OCI-LY7 (cell line): ENCODE measurements at regions not wholly inside any gene's neighbourhood (a gene's known extent, or its start where the extent isn't known, plus 50 kb on each side); places are given as distances from the start of the nearest gene placed in this dataset.

Source experiments
- BruUV-seq: library from RNA; stranded (reverse); fragments of 400-500 nt; replicated peaks from 2 replicates; lab custom pipeline; 2021; lab: Mats Ljungman, UMichigan
- CTCF ChIA-PET: fragments of 300-600 bp; sonication (Branson Sonifier 250); formaldehyde crosslinking; loops from one replicate; lab custom pipeline; 2022; ENCODE audit warnings: antibody characterized with exemption; ENCODE audit not compliant: unreplicated experiment; lab: Charles Lee
- POLR2A ChIA-PET: fragments of 300-600 bp; sonication (Branson Sonifier 250); formaldehyde crosslinking; loops from one replicate; lab custom pipeline; 2022; ENCODE audit warnings: antibody characterized with exemption; lab: Charles Lee
- DNase-seq: peaks from one replicate; pipeline ENCODE4 v3.0.0-alpha.2; 2015; ENCODE audit warnings: low spot score
- H2AFZ ChIP-seq: fragments of 200-600 bp; sonication (generic), shearing (Covaris generic); 2 replicates; pipeline ENCODE4 v1.6.1; 2014; ENCODE audit warnings: mild to moderate bottlenecking, antibody characterized with exemption, low read length, moderate library complexity
- H3K27ac ChIP-seq: fragments of 200-600 bp; sonication (generic); 2 replicates; pipeline ENCODE4 v1.5.1; 2014; ENCODE audit warnings: mixed run types, low read depth, mild to moderate bottlenecking, moderate library complexity, low read length, inconsistent platforms; ENCODE audit not compliant: poor library complexity, severe bottlenecking
- H3K36me3 ChIP-seq: fragments of 200-600 bp; sonication (generic); 2 replicates; pipeline ENCODE4 v1.6.1; 2014; ENCODE audit warnings: mild to moderate bottlenecking, antibody characterized with exemption, low read length, moderate library complexity, mixed read lengths; ENCODE audit not compliant: insufficient read depth
- H3K4me1 ChIP-seq: fragments of 200-600 bp; sonication (generic); 2 replicates; pipeline ENCODE4 v1.5.1; 2014; ENCODE audit warnings: mild to moderate bottlenecking, low read length; ENCODE audit not compliant: insufficient read depth, poor library complexity, severe bottlenecking
- H3K4me2 ChIP-seq: fragments of 200-600 bp; sonication (generic); 2 replicates; pipeline ENCODE4 v1.6.1; 2014; ENCODE audit warnings: mild to moderate bottlenecking, low read length
- H3K4me3 ChIP-seq: fragments of 200-600 bp; sonication (generic); 2 replicates; pipeline ENCODE4 v1.5.1; 2014; ENCODE audit warnings: mild to moderate bottlenecking, low read depth, low read length; ENCODE audit not compliant: poor library complexity, severe bottlenecking
- H3K79me2 ChIP-seq: fragments of 200-600 bp; sonication (generic); 2 replicates; pipeline ENCODE4 v1.6.1; 2016; ENCODE audit warnings: low read depth, mild to moderate bottlenecking, low read length, moderate library complexity, mixed read lengths; ENCODE audit not compliant: insufficient read depth
- H3K9me2 ChIP-seq: fragments of 200-600 bp; sonication (generic); 2 replicates; pipeline ENCODE4 v1.6.1; 2016; ENCODE audit warnings: mild to moderate bottlenecking, low read length, mixed read lengths; ENCODE audit not compliant: insufficient read depth
- H3K9me3 ChIP-seq: fragments of 200-600 bp; sonication (generic); 2 replicates; pipeline ENCODE4 v1.6.1; 2014; ENCODE audit warnings: mild to moderate bottlenecking, mixed run types, low read length, mixed read lengths
- H4K20me1 ChIP-seq: fragments of 200-600 bp; sonication (generic); 2 replicates; pipeline ENCODE4 v1.6.1; 2014; ENCODE audit warnings: mild to moderate bottlenecking, antibody characterized with exemption, low read length, moderate library complexity, mixed read lengths; ENCODE audit not compliant: insufficient read depth
- EZH2phosphoT487 ChIP-seq: fragments of 200-600 bp; sonication (generic); IDR thresholded peaks from 2 replicates; pipeline ENCODE4 v1.6.1; 2018; ENCODE audit warnings: low read depth, borderline replicate concordance, mild to moderate bottlenecking, mixed run types, antibody characterized with exemption, low read length, moderate library complexity, mixed read lengths
- intact Hi-C: fragments of 100-400 bp; cut with micrococcal nuclease; formaldehyde crosslinking; loops from one replicate; pipeline ENCODE4 v1.10.0; 2022; ENCODE audit not compliant: unreplicated experiment
- TF ChIP-seq, protein P1 (sequence below): fragments of 200-600 bp; sonication (generic); conservative IDR thresholded peaks from 2 replicates; pipeline ENCODE4 v1.5.1; 2014; ENCODE audit warnings: mild to moderate bottlenecking, antibody characterized with exemption, low read length, moderate library complexity, mixed read lengths

DNA sequence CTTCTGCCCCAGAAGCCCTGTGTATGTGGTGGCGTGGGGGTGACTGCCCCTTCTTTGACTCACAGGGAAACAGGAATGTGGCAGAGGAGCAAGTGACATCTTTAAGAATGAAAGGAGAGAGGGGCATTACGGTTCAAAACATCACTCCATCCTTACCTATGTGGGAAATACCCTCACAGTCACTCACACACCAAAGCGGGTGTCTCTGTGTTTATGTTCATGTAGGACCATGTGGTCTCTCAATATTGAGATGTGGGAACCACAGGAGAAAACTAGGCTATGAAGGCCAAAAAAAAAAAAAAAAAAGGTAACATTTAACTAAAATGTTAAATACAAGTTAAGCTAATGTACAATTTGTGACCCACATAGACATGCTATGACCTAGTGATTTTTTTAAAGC is 153.6 kb upstream of the GPR12 start:
- Histone ChIP-seq H3K79me2 (no peaks in the 10 kb centered on the region), H3K36me3 (no peaks in the 10 kb centered on the region), H4K20me1 (no peaks in the 10 kb centered on the region), H3K4me3 (no peak overlapping the region), H3K4me2 (no peak overlapping the region), H2AFZ (no peak overlapping the region), H3K27ac (no peak overlapping the region), H3K9me2 (no peaks in the 10 kb centered on the region), H3K4me1 (no peaks in the 10 kb centered on the region), H3K9me3 (no peaks in the 10 kb centered on the region)
- intact Hi-C loops: no loop called here
- ChIA-PET CTCF (no interaction called here), POLR2A (interaction anchor here (0.6 to 0.7 kb wide), 4 partner anchors 11 to 343 kb away, joined by 3 to 5 read pairs (median 3); no protein-coding TSS in a partner anchor)
- no peak for DNase-seq
- TF ChIP-seq, protein P1, sequence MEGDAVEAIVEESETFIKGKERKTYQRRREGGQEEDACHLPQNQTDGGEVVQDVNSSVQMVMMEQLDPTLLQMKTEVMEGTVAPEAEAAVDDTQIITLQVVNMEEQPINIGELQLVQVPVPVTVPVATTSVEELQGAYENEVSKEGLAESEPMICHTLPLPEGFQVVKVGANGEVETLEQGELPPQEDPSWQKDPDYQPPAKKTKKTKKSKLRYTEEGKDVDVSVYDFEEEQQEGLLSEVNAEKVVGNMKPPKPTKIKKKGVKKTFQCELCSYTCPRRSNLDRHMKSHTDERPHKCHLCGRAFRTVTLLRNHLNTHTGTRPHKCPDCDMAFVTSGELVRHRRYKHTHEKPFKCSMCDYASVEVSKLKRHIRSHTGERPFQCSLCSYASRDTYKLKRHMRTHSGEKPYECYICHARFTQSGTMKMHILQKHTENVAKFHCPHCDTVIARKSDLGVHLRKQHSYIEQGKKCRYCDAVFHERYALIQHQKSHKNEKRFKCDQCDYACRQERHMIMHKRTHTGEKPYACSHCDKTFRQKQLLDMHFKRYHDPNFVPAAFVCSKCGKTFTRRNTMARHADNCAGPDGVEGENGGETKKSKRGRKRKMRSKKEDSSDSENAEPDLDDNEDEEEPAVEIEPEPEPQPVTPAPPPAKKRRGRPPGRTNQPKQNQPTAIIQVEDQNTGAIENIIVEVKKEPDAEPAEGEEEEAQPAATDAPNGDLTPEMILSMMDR: no peak
- no peak for TF ChIP-seq EZH2phosphoT487
- BruUV-seq: no TSS peak

GRCh38 chr13:26910754-26911465 is 150.3 kb upstream of the GPR12 start:
- TF ChIP-seq, protein P1: no peak
- TF ChIP-seq EZH2phosphoT487: no peak

DNA sequence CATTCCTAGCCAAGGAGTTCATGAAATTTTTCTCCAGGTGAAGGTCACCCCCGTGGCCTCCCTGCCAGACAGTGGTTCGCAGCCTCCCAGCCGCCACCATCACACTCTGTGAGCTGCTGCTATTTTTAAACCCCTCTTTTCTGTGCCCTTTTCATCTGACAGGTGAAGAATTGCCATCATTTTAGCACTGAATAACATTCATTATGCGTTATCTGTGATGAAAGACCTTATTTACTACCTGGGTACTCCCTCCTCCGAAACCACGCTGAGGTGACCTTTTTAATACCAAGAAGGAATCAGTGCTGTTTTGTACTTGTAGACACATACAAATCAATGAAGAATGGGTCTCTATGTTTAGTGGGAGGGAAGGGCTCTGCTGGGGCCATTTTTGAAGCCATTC is 148.9 kb upstream of the GPR12 start:
- Histone ChIP-seq H3K36me3 (no peaks in the 10 kb centered on the region), H3K79me2 (no peaks in the 10 kb centered on the region), H3K4me2 (no peak overlapping the region), H3K27ac (no peak overlapping the region), H3K9me3 (no peaks in the 10 kb centered on the region), H4K20me1 (no peaks in the 10 kb centered on the region), H3K9me2 (no peaks in the 10 kb centered on the region), H3K4me1 (no peaks in the 10 kb centered on the region), H2AFZ (no peak overlapping the region), H3K4me3 (no peak overlapping the region)
- DNase-seq: no peak
- BruUV-seq: no TSS peak
- CTCF ChIA-PET: no interaction called here
- intact Hi-C loops: no loop called here
- TF ChIP-seq, protein P1: no peak
- no peak for TF ChIP-seq EZH2phosphoT487
- POLR2A ChIA-PET: no interaction called here

More at GRCh38 chr13:26910754-26911465, 150.3 kb upstream of the GPR12 start:
- no peaks in the 10 kb centered on the region for H3K9me2 ChIP-seq
- no peaks in the 10 kb centered on the region for H4K20me1 ChIP-seq
- intact Hi-C loops: no loop called here
- no peak overlapping the region for H3K27ac ChIP-seq
- ChIA-PET POLR2A (interaction anchor here (0.6 kb wide), 1 partner anchor 61 kb away, joined by 3 read pairs; no protein-coding TSS in a partner anchor), CTCF (no interaction called here)
- no peak overlapping the region for H2AFZ ChIP-seq
- no peak overlapping the region for H3K4me2 ChIP-seq
- BruUV-seq: no TSS peak
- DNase-seq: no peak
- H3K4me1 ChIP-seq: no peaks in the 10 kb centered on the region
- no peak overlapping the region for H3K4me3 ChIP-seq
- no peaks in the 10 kb centered on the region for H3K36me3 ChIP-seq
- H3K79me2 ChIP-seq: no peaks in the 10 kb centered on the region
- H3K9me3 ChIP-seq: no peaks in the 10 kb centered on the region
